Spleen (tissue), 7 donors: ENCODE measurements at regions not wholly inside any gene's neighbourhood (a gene's known extent, or its start where the extent isn't known, plus 50 kb on each side); places are given as distances from the start of the nearest gene placed in this dataset.

Source experiments
- POLR2A ChIP-seq, 3 donors: fragments of 450-650 bp; IDR thresholded peaks; one replicate each; pipeline ENCODE4 v1.5.1; 2017; ENCODE audit warnings: antibody characterized with exemption in 3 of 3, mild to moderate bottlenecking in 1 of 3
- TF ChIP-seq, protein P1 (sequence below), 11 experiments: fragments of 200-600 bp in 7 of 11; fragments of 450-650 bp in 4 of 11; sonication (generic) in 4 of 11; IDR thresholded peaks in 8 of 11; conservative IDR thresholded peaks in 3 of 11; 1 replicate in 7 of 11; 2 replicates in 4 of 11; pipeline versions ENCODE4 v1.4.0 to v1.8.0; 2016 to 2021; ENCODE audit warnings: antibody characterized with exemption in 11 of 11, inconsistent platforms in 4 of 11, mild to moderate bottlenecking in 1 of 11
- donor health status: DM: no; HTN: no; CAD: no; lungs with moderate emphysema.
- donor health status: DM: no; HTN: no; CAD: no.
- donor health status: DM: no; HTN: no; CAD: no.

DNA sequence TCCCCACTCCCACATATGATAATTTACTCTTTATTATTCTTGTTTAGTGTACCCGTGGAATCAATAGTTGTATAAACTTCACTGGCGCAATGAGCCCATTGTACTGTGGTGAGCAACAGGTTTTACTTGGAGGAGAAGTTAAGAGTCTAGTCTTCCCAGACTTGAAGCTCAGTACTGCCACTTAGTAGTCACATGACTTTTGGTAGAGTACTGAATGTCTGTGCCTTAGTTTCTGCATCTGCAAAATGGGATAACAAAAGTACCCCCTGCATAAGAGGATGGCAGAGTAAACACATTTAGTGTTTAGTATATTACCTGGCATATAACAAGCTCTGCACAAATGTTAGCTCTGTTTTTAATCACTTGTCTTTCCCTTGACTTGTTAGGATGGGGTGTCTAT is 375.5 kb downstream of the VRK1 start:
- TF ChIP-seq, protein P1, sequence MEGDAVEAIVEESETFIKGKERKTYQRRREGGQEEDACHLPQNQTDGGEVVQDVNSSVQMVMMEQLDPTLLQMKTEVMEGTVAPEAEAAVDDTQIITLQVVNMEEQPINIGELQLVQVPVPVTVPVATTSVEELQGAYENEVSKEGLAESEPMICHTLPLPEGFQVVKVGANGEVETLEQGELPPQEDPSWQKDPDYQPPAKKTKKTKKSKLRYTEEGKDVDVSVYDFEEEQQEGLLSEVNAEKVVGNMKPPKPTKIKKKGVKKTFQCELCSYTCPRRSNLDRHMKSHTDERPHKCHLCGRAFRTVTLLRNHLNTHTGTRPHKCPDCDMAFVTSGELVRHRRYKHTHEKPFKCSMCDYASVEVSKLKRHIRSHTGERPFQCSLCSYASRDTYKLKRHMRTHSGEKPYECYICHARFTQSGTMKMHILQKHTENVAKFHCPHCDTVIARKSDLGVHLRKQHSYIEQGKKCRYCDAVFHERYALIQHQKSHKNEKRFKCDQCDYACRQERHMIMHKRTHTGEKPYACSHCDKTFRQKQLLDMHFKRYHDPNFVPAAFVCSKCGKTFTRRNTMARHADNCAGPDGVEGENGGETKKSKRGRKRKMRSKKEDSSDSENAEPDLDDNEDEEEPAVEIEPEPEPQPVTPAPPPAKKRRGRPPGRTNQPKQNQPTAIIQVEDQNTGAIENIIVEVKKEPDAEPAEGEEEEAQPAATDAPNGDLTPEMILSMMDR (IDR thresholded peaks at IDR 0.05 in 8 of 11, conservative IDR thresholded peaks at IDR 0.05 in 3 of 11), result no peak
- no peak for TF ChIP-seq POLR2A (IDR thresholded peaks at IDR 0.05)
